ENCODE measurements at regions not wholly inside any gene's neighbourhood (a gene's known extent, or its start where the extent isn't known, plus 50 kb on each side); places are given as distances from the start of the nearest gene placed in this dataset.

- no peaks in the 10 kb centered on the region for H3K27me3 ChIP-seq
- H3K4me3 ChIP-seq, result no peak overlapping the region
- no peak overlapping the region for H3K27ac ChIP-seq
- no peaks in the 10 kb centered on the region for H3K36me3 ChIP-seq
- no peaks in the 10 kb centered on the region for H3K9me3 ChIP-seq (ENCODE audit: low read depth)
- H3K4me1 ChIP-seq (ENCODE audit: low read depth), result no peaks in the 10 kb centered on the region
- peak in 1 of 2 donors; percentile 64 for DNase-seq (ENCODE audit: low read depth in 1 of 2, low spot score in 1 of 2)
- TF ChIP-seq CTCF (IDR thresholded peaks at IDR 0.05; ENCODE audit: low read depth, low read length), result no peak
Measured at GRCh38 chr15:95486224-95486623, 844.3 kb upstream of the NR2F2 start.

- TF ChIP-seq CTCF (IDR thresholded peaks at IDR 0.05; ENCODE audit: low read depth, low read length), result no peak
- Histone ChIP-seq H3K9me3 (ENCODE audit: low read depth) (no peaks in the 10 kb centered on the region), H3K4me3 (no peak overlapping the region), H3K27me3 (no peaks in the 10 kb centered on the region), H3K27ac (no peak overlapping the region), H3K36me3 (no peaks in the 10 kb centered on the region), H3K4me1 (ENCODE audit: low read depth) (no peaks in the 10 kb centered on the region)
- no peak for DNase-seq (ENCODE audit: low read depth in 1 of 2, low spot score in 1 of 2)
Measured at GRCh38 chr15:95489103-95489502, 841.4 kb upstream of the NR2F2 start.

GRCh38 chr15:95492388-95493070 lies 838.0 kb upstream of the NR2F2 start:
- Histone ChIP-seq H3K4me1 (ENCODE audit: low read depth) (no peaks in the 10 kb centered on the region), H3K9me3 (ENCODE audit: low read depth) (no peaks in the 10 kb centered on the region), H3K4me3 (no peak overlapping the region), H3K36me3 (no peaks in the 10 kb centered on the region), H3K27ac (no peak overlapping the region), H3K27me3 (no peaks in the 10 kb centered on the region)
- no peak for DNase-seq (ENCODE audit: low read depth in 1 of 2, low spot score in 1 of 2)
- TF ChIP-seq CTCF (IDR thresholded peaks at IDR 0.05; ENCODE audit: low read depth, low read length), result no peak

- Histone ChIP-seq H3K27me3 (no peaks in the 10 kb centered on the region), H3K4me3 (no peak overlapping the region), H3K4me1 (ENCODE audit: low read depth) (no peaks in the 10 kb centered on the region), H3K9me3 (ENCODE audit: low read depth) (no peaks in the 10 kb centered on the region), H3K27ac (no peak overlapping the region), H3K36me3 (no peaks in the 10 kb centered on the region)
- no peak for TF ChIP-seq CTCF (IDR thresholded peaks at IDR 0.05; ENCODE audit: low read depth, low read length)
- DNase-seq (ENCODE audit: low read depth in 1 of 2, low spot score in 1 of 2), result peak in 1 of 2 donors; percentile 18
Measured at GRCh38 chr15:95494971-95495541, 835.4 kb upstream of the NR2F2 start.

GRCh38 chr15:95497634-95498033 lies 832.9 kb upstream of the NR2F2 start:
- Histone ChIP-seq H3K4me3 (no peak overlapping the region), H3K9me3 (ENCODE audit: low read depth) (no peaks in the 10 kb centered on the region), H3K27me3 (no peaks in the 10 kb centered on the region), H3K4me1 (ENCODE audit: low read depth) (no peaks in the 10 kb centered on the region), H3K36me3 (no peaks in the 10 kb centered on the region), H3K27ac (no peak overlapping the region)
- no peak for TF ChIP-seq CTCF (IDR thresholded peaks at IDR 0.05; ENCODE audit: low read depth, low read length)
- DNase-seq (ENCODE audit: low read depth in 1 of 2, low spot score in 1 of 2), result no peak

Measured in cardiac muscle cell (in vitro differentiated cells and primary cell).